Adrenal gland (tissue), 9 donors: ENCODE measurements at regions not wholly inside any gene's neighbourhood (a gene's known extent, or its start where the extent isn't known, plus 50 kb on each side); places are given as distances from the start of the nearest gene placed in this dataset.

Source experiments
- DNase-seq, 7 donors: peaks; one replicate each; pipeline ENCODE4 v3.0.0-alpha.2; 2019 to 2020
- H3K27ac ChIP-seq, 5 donors: fragments of 200-600 bp; sonication (generic) in 4 of 5; 1 replicate in 3 of 5; 2 replicates in 2 of 5; pipeline versions ENCODE4 v1.5.1 to v1.8.0; 2016 to 2020; ENCODE audit warnings: mild to moderate bottlenecking in 1 of 5
- H3K27me3 ChIP-seq: fragments of 200-600 bp; 2 replicates; pipeline ENCODE4 v1.8.0; 2021
- H3K36me3 ChIP-seq, 2 donors: fragments of 200-600 bp; replicated peaks in 1 of 2; 1 replicate in 1 of 2; 2 replicates in 1 of 2; pipeline versions ENCODE4 v1.5.1 to v1.8.0; 2018 to 2022
- H3K4me1 ChIP-seq, 2 donors: fragments of 200-600 bp; replicated peaks in 1 of 2; 1 replicate in 1 of 2; 2 replicates in 1 of 2; pipeline versions ENCODE4 v1.5.1 to v1.8.0; 2018 to 2021
- H3K4me3 ChIP-seq, 4 donors: fragments of 200-600 bp; sonication (generic) in 3 of 4; one replicate each; pipeline ENCODE4 v1.5.1; 2016 to 2018
- H3K9me3 ChIP-seq, 3 donors: fragments of 200-600 bp; sonication (generic) in 1 of 3; replicated peaks in 1 of 3; 1 replicate in 2 of 3; 2 replicates in 1 of 3; pipeline versions ENCODE4 v1.5.1 to v1.8.0; 2016 to 2021
- POLR2A ChIP-seq, 2 donors: fragments of 450-650 bp; IDR thresholded peaks; one replicate each; pipeline ENCODE4 v1.6.1; 2017; ENCODE audit warnings: antibody characterized with exemption in 2 of 2, mild to moderate bottlenecking in 2 of 2, moderate library complexity in 1 of 2
- WGBS, 4 donors: extraction: QIAGEN DNeasy Blood & Tissue Kit in 2 of 4; methylation state at CpG; one replicate each; pipeline versions ENCODE4 v1.1.5 to v1.1.7; 2013 to 2017; 5-methylcytosine and 5-hydroxymethylcytosine counted together
- intact Hi-C, 2 donors: fragments of 100-400 bp; cut with DNase I; formaldehyde crosslinking; loops; one replicate each; pipeline versions ENCODE4 v1.14.1 to v1.15.0; 2022 to 2023
- TF ChIP-seq, protein P1 (sequence below), 6 experiments: fragments of 450-650 bp in 4 of 6; fragments of 200-600 bp in 2 of 6; sonication (generic) in 1 of 6; IDR thresholded peaks; 1 replicate in 5 of 6; 2 replicates in 1 of 6; pipeline versions ENCODE4 v1.5.1 to v1.8.0; 2016 to 2021; ENCODE audit warnings: antibody characterized with exemption in 6 of 6, mild to moderate bottlenecking in 2 of 6, moderate library complexity in 1 of 6
- donor health status: healthy with polysubstance abuse.
- donor health status: Bipolar disorder and iron deficiency.
- donor health status: DM: yes; HTN: yes; CAD: no.
- donor health status: DM: no; HTN: no; CAD: no.
- donor health status: DM: no; HTN: no; CAD: no.

- no peaks in the 10 kb centered on the region for H3K9me3 ChIP-seq
- no peak for DNase-seq
- no peak overlapping the region for H3K4me3 ChIP-seq
- no peaks in the 10 kb centered on the region for H3K36me3 ChIP-seq
- 84 to 94% (median 88%) methylated on average over 8 of the region's 8 CpGs for WGBS, 4 donors
- no peaks in the 10 kb centered on the region for H3K4me1 ChIP-seq
- H3K27me3 ChIP-seq, result no peaks in the 10 kb centered on the region
- intact Hi-C loops, result loop anchor here in 1 of 2 donors (10.0 kb wide), 1 partner anchor 248 kb away; no protein-coding TSS in a partner anchor
- no peak overlapping the region for H3K27ac ChIP-seq
- TF ChIP-seq, protein P1, sequence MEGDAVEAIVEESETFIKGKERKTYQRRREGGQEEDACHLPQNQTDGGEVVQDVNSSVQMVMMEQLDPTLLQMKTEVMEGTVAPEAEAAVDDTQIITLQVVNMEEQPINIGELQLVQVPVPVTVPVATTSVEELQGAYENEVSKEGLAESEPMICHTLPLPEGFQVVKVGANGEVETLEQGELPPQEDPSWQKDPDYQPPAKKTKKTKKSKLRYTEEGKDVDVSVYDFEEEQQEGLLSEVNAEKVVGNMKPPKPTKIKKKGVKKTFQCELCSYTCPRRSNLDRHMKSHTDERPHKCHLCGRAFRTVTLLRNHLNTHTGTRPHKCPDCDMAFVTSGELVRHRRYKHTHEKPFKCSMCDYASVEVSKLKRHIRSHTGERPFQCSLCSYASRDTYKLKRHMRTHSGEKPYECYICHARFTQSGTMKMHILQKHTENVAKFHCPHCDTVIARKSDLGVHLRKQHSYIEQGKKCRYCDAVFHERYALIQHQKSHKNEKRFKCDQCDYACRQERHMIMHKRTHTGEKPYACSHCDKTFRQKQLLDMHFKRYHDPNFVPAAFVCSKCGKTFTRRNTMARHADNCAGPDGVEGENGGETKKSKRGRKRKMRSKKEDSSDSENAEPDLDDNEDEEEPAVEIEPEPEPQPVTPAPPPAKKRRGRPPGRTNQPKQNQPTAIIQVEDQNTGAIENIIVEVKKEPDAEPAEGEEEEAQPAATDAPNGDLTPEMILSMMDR (IDR thresholded peaks at IDR 0.05), result no peak
- no peak for TF ChIP-seq POLR2A (IDR thresholded peaks at IDR 0.05)
These were observed 195.6 kb upstream of the TPM1 start for GRCh38 chr15:62846805-62847495.

- peak; percentile 41 to 79 (median 73) for DNase-seq
- TF ChIP-seq POLR2A (IDR thresholded peaks at IDR 0.05), result no peak
- TF ChIP-seq, protein P1 (IDR thresholded peaks at IDR 0.05), result peak; percentile 46 to 67 (median 56)
- Histone ChIP-seq H3K4me1 (no peaks in the 10 kb centered on the region), H3K27me3 (no peaks in the 10 kb centered on the region), H3K27ac (no peak overlapping the region), H3K36me3 (no peaks in the 10 kb centered on the region), H3K4me3 (no peak overlapping the region), H3K9me3 (no peaks in the 10 kb centered on the region)
- intact Hi-C loops, result loop anchor here in 1 of 2 donors (10.0 kb wide), 1 partner anchor 247 kb away; no protein-coding TSS in a partner anchor
- 72 to 82% (median 77%) methylated on average over 7 of the region's 7 CpGs for WGBS, 4 donors
These were observed 194.6 kb upstream of the TPM1 start for GRCh38 chr15:62847900-62848489.

- H3K27ac ChIP-seq, result no peak overlapping the region
These were observed 193.9 kb upstream of the TPM1 start for GRCh38 chr15:62848632-62849050.

More at GRCh38 chr15:62848632-62849050, 193.9 kb upstream of the TPM1 start:
- TF ChIP-seq POLR2A (IDR thresholded peaks at IDR 0.05), result no peak
- TF ChIP-seq, protein P1 (IDR thresholded peaks at IDR 0.05), result peak in 1 of 6 experiments; percentile 25
- H3K4me1 ChIP-seq, result no peaks in the 10 kb centered on the region
- no peaks in the 10 kb centered on the region for H3K9me3 ChIP-seq
- H3K27me3 ChIP-seq, result no peaks in the 10 kb centered on the region
- no peaks in the 10 kb centered on the region for H3K36me3 ChIP-seq
- no peak for DNase-seq
- intact Hi-C loops, result loop anchor here in 1 of 2 donors (10.0 kb wide), 1 partner anchor 246 kb away; no protein-coding TSS in a partner anchor
- 47 to 58% (median 53%) methylated on average over 4 to 5 of the region's 5 CpGs for WGBS, 4 donors
- no peak overlapping the region for H3K4me3 ChIP-seq
